HUES64 (cell line): ENCODE measurements at regions not wholly inside any gene's neighbourhood (a gene's known extent, or its start where the extent isn't known, plus 50 kb on each side); places are given as distances from the start of the nearest gene placed in this dataset.

Experiments
- H3K27ac ChIP-seq: 2 replicates; pipeline ENCODE4 v1.7.0; 2013; ENCODE audit warnings: low read depth, low read length, inconsistent platforms
- H3K27me3 ChIP-seq: 2 replicates; pipeline ENCODE4 v1.6.1; 2013; ENCODE audit warnings: mild to moderate bottlenecking, low read length; ENCODE audit not compliant: insufficient read depth
- H3K36me3 ChIP-seq: 2 replicates; pipeline ENCODE4 v1.6.1; 2013; ENCODE audit warnings: mild to moderate bottlenecking, low read length; ENCODE audit not compliant: insufficient read depth
- H3K4me1 ChIP-seq: 2 replicates; pipeline ENCODE4 v1.6.1; 2013; ENCODE audit warnings: mild to moderate bottlenecking, low read length, moderate library complexity; ENCODE audit not compliant: insufficient read depth
- H3K4me3 ChIP-seq: 2 replicates; pipeline ENCODE4 v1.5.1; 2013; ENCODE audit warnings: mild to moderate bottlenecking, low read length, moderate library complexity
- H3K9ac ChIP-seq: 2 replicates; pipeline ENCODE4 v1.6.1; 2013; ENCODE audit warnings: mild to moderate bottlenecking, low read depth, low read length
- H3K9me3 ChIP-seq: 2 replicates; pipeline ENCODE4 v1.6.1; 2013; ENCODE audit warnings: low read depth, low read length; ENCODE audit not compliant: insufficient read depth
- WGBS: fragments of 150-250, 120-280 bp; methylation state at CpG from one replicate; pipeline ENCODE4 v1.1.7; 2013; ENCODE audit warnings: missing lambda C conversion rate; 5-methylcytosine and 5-hydroxymethylcytosine counted together

DNA sequence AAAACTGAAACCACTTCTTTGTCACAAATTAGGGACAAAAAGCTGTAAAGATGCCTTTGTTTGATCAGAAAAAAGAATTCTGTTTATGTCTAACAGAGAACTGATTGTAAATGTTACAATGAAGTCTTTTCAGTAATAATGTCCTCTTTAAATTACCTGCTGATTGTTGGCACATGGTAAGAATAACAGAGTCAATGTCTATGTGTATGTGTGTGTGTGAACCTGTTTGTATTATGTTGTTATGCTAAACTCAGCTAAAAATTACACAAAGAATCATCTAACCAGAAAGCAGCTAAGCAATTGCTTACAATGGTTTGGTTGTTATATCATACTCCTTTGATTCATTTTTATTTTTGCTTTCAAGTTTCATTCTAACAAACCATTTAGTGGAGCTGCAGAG, 159.1 kb upstream of the PDZRN3 start:
- H3K9me3 ChIP-seq, result no peaks in the 10 kb centered on the region

DNA sequence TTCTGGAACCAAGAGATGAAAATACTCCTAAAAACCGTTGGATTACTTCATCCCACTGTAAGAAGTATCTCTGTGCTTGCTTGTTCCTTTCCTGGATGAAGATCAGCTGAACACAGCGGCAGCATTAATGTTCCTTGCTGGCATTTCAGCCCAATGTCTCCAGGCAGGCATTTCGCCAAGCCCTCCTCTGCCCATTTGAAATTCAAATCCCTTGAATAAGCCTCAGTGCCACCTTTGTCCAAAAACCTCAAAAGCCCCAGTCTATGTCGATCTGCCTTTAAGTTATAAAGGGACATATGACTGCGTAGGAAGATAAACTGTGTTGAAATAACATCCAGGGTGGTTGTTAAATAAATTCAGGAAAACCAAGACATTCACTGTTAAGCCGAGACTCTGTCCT, 156.8 kb upstream of the PDZRN3 start:
- Histone ChIP-seq H3K9me3 (no peaks in the 10 kb centered on the region), H3K4me1 (peaks cover 8% of the 10 kb centered on the region), H3K27me3 (no peaks in the 10 kb centered on the region), H3K9ac (no peak overlapping the region), H3K4me3 (no peak overlapping the region), H3K27ac (no peak overlapping the region), H3K36me3 (no peaks in the 10 kb centered on the region)
- WGBS, result 96% methylated on average over 6 of the region's 6 CpGs

More for the DNA sequence above, 159.1 kb upstream of the PDZRN3 start:
- no peak overlapping the region for H3K4me3 ChIP-seq
- no peak overlapping the region for H3K9ac ChIP-seq
- no peak overlapping the region for H3K27ac ChIP-seq
- H3K36me3 ChIP-seq, result no peaks in the 10 kb centered on the region
- peaks cover 8% of the 10 kb centered on the region for H3K4me1 ChIP-seq
- H3K27me3 ChIP-seq, result no peaks in the 10 kb centered on the region

DNA sequence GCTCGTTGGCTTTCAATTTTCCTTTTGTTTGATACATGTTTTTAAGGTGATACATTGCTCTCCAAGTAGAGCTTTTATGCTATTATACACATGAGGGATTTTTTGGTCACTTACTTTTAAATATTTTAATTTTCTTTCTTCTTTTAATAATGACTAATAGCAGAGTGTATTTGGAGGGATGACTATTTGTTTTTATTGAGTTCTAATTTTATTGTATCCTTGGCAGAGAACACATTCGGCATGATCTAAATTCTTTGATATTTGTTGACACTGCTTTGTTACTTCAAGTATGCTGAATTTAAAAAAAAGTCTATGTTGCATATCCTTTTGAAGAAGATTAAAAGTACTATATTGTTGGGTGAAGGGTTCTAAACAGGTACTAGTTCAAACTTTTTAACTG, 149.9 kb upstream of the PDZRN3 start:
- H3K27me3 ChIP-seq, result no peaks in the 10 kb centered on the region
- no peaks in the 10 kb centered on the region for H3K36me3 ChIP-seq
- no peak overlapping the region for H3K27ac ChIP-seq
- peaks cover 4% of the 10 kb centered on the region for H3K4me1 ChIP-seq
- peaks cover 2% of the 10 kb centered on the region; the same call in 1 of the 2 replicates for H3K9me3 ChIP-seq
- 90% methylated on average over 2 of the region's 2 CpGs for WGBS
- H3K4me3 ChIP-seq, result no peak overlapping the region
- no peak overlapping the region for H3K9ac ChIP-seq

DNA sequence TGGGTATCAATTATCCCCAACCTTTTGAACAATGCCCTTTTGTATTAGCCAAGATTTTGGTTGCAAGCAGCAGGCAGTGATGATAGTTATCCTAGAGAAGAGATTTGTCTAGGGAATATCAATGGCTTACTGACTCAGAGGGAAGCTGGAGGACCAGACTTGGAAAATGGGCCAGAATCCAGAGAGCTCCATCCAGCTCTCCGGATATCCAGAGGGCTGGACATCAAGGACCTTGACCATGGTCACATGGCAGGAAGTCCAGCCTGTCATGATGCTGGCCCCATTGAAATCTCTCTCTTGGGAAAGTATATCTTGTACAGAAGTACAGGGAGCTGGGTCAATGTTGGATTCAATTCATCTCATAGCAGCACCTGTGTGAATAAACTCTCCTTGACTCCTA, 148.5 kb upstream of the PDZRN3 start:
- H3K9ac ChIP-seq, result no peak overlapping the region
- no peaks in the 10 kb centered on the region for H3K27me3 ChIP-seq
- no peak overlapping the region for H3K27ac ChIP-seq
- WGBS, result 91% methylated on average over 1 of the region's 1 CpG
- H3K4me3 ChIP-seq, result no peak overlapping the region
- peaks cover 2% of the 10 kb centered on the region; the same call in 1 of the 2 replicates for H3K9me3 ChIP-seq
- H3K4me1 ChIP-seq, result peaks cover 5% of the 10 kb centered on the region; the same call in 1 of the 2 replicates
- H3K36me3 ChIP-seq, result no peaks in the 10 kb centered on the region

DNA sequence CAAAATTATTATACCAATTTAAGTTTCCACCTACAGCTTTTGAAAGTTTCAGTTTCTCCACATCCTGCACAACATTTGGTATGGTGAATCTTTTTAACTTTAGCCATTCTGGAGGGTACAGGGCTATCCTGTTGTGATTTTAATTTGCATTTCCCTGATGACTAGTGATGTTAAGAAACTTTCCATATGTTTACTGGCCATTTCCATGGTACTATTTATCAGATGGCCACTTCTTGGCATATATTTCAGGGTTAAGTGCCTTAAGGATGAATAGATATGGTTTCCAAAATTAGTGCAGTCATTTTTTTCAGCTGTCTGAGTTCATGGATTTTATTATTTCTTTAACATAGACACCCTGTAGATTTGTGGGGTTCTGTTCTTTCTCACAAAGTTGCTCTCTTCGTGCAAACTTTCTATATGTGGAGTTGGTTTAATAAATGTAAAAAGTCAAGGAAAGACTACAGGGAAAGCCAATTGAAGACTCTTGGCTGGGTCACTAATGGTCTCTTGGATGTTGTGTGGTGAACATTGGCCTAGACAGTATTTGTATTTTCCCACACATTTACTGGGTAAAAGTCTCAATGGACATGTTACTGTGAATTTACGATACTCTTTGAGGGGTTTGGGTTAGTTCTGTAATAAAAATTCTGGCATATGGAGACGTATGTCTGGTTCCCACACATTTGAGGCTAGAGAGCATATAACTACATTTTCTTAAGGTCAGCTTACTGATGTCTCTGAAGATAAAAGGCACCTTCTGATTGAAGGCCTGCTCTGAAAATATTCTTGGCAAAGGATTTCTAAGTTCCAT, 147.5 kb upstream of the PDZRN3 start:
- no peaks in the 10 kb centered on the region for H3K27me3 ChIP-seq
- H3K9ac ChIP-seq, result no peak overlapping the region
- H3K4me1 ChIP-seq, result peaks cover 13% of the 10 kb centered on the region; the same call in 1 of the 2 replicates
- H3K4me3 ChIP-seq, result no peak overlapping the region
- H3K9me3 ChIP-seq, result peaks cover 2% of the 10 kb centered on the region; the same call in 1 of the 2 replicates
- no peaks in the 10 kb centered on the region for H3K36me3 ChIP-seq
- H3K27ac ChIP-seq, result no peak overlapping the region
- 100% methylated on average over 3 of the region's 3 CpGs for WGBS

DNA sequence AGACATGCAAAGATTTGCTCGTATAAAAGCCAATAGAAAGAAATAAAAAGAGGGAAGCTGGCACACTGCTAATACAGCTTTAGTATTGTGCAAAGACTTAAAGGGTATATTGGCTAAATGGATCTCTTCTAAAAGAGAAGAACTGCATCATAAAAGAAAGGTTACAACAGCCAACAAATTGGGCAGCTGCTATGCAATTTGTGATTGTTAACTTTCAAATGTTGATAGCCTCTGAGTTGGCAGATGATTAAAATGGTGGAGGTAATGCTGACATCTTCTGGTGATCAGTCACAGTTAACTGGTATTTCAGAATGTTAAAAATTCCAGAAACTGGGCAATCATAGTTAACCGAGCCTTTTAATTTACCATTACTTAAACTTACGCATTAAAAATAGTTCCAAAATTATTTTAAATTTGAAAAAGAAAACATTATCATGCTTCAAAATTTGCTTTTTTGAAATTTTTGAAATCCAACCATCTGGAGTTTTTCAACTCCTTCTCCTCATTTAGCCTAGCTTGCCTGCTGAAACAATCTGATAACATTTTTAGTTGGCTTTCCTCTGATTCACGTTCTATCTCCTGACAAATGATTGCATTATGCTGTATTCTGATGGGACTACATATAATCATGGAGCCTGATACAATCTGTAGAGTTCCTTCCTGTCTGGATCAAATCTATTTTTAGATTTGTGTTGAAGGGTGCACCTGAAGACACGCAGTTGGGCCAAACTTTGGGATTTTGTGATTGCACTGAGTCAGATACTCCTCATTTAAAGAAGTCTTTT, 144.0 kb upstream of the PDZRN3 start:
- WGBS, result 93% methylated on average over 5 of the region's 5 CpGs
- no peak overlapping the region for H3K27ac ChIP-seq
- no peak overlapping the region for H3K9ac ChIP-seq
- no peaks in the 10 kb centered on the region for H3K27me3 ChIP-seq
- H3K4me1 ChIP-seq, result peaks cover 30% of the 10 kb centered on the region
- H3K9me3 ChIP-seq, result peaks cover 2% of the 10 kb centered on the region; the same call in 1 of the 2 replicates
- H3K36me3 ChIP-seq, result no peaks in the 10 kb centered on the region
- no peak overlapping the region for H3K4me3 ChIP-seq

DNA sequence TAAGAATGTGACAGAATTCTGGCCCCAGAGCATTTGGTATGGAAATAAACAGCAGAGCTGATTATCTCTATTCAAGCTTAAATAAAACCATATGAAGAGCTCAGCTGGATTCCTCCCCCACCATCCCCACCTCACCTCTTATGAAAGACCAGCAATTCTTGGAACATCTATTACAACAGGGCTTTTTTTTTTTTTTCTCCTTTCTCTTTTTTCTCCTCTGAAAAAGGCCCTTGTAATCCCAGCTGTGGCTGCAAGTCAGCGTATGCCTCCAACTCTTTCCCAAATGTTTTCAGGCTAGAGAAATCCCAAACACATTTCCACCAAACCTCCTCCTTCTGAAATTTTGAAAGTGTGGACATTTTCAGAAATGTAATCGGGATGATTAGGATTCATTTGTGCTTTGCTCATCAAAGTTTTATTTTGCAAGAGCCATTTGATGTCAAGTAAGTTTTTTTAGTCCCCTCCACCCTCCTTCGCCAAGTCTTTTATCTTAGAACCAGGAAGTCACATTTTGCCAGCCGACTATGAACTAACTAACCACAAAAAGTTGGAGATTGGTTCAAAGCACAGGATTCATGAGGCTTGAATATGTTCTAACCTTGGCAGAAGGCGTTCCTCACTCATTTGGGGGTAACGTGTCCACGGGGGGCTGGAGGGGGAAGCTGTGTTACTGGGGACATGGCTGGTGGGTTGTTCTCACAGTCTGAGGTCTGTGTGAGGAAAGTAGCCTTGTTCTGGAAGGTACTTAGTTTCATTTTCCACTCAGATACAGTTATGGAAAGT, 142.0 kb upstream of the PDZRN3 start:
- WGBS, result 77% methylated on average over 6 of the region's 7 CpGs
- Histone ChIP-seq H3K4me3 (no peak overlapping the region), H3K4me1 (peaks cover 46% of the 10 kb centered on the region), H3K9me3 (peaks cover 2% of the 10 kb centered on the region; the same call in 1 of the 2 replicates), H3K9ac (no peak overlapping the region), H3K27ac (peak overlapping the region; percentile 55; the same call in 1 of the 2 replicates), H3K27me3 (no peaks in the 10 kb centered on the region), H3K36me3 (no peaks in the 10 kb centered on the region)

DNA sequence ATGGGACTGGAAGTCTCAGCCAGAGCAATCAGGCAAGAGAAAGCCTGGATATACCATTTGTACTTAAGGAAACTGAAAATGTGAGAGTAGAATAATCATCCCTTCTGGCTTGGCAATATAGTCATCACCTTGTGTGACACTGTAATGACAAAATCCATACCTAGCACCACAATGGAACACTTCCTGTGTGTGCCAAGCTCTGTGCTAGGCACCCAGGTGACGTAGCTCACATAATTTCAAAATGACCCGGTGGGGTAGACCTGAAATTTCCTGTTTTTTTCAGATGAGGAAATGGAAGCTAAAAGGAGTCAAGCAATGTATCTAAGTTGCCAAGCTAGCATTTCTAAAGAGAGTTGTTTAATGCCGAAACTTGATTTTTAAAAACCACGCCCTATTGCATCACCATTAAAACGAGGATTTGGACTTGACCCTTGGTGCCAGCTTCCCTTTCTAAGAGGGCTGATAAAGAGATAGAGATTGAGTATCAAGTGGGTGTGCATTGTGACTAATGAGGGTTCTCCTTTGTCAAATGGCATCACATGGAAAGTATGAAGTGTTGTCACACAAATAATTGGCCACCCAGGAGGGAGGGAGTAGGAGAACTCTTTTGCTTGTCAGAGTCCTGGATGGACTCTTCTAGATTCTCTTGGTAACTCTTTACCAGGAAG, 141.3 kb upstream of the PDZRN3 start:
- WGBS, result 94% methylated on average over 5 of the region's 5 CpGs
- no peak overlapping the region for H3K9ac ChIP-seq
- H3K27ac ChIP-seq, result peak overlapping the region; percentile 28; the same call in 1 of the 2 replicates

DNA sequence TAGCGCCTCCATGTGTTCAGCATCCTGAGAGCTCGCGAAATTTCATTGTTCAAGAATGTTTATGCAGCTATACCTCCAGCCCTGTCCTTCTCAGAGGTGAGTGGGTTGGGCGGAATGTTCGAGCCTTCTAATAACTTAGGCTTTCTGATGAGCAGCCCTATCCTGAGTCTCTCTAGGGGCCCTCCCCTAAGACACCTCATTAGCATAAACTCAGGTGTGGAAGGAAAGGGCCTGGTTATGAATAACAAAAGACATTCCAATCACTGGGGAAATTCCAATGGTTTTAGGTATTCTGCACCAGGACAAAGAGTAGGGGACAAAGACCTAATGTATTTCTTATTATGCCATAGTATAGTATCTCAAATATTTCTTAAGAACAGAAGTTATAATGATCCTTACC, 138.1 kb upstream of the PDZRN3 start:
- H3K4me3 ChIP-seq, result no peak overlapping the region
- H3K9ac ChIP-seq, result peak overlapping the region; percentile 36; the same call in 1 of the 2 replicates
- H3K36me3 ChIP-seq, result no peaks in the 10 kb centered on the region
- no peaks in the 10 kb centered on the region; the same call in 1 of the 2 replicates for H3K9me3 ChIP-seq
- H3K27me3 ChIP-seq, result no peaks in the 10 kb centered on the region
- peak overlapping the region; percentile 75 for H3K27ac ChIP-seq
- 94% methylated on average over 5 of the region's 5 CpGs for WGBS
- H3K4me1 ChIP-seq, result peaks cover 39% of the 10 kb centered on the region

More for the DNA sequence above, 141.3 kb upstream of the PDZRN3 start:
- Histone ChIP-seq H3K4me3 (no peak overlapping the region), H3K9me3 (peaks cover 2% of the 10 kb centered on the region; the same call in 1 of the 2 replicates), H3K27me3 (no peaks in the 10 kb centered on the region), H3K4me1 (peaks cover 46% of the 10 kb centered on the region), H3K36me3 (no peaks in the 10 kb centered on the region)

DNA sequence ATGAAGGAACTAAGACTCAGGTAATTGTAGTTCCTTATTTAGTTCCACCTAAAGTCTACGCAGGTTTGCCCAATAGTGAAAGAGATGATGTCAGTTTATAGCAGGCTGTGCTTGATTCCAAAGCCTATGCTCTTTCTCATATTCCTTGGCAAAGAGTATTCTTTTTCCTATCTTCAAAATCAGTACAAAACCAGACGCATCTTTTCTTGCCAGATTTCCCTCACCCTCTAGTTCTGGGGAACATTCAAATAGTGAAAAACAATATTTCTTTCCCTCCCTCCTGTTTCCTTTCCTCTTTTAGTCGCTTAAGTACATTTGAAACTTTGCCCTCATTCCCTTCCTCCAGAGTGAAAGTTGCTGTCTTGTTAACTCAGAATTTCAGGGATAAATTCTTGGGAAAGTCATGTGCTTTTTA, 134.6 kb upstream of the PDZRN3 start:
- Histone ChIP-seq H3K4me1 (peaks cover 20% of the 10 kb centered on the region), H3K9me3 (no peaks in the 10 kb centered on the region), H3K27me3 (no peaks in the 10 kb centered on the region), H3K27ac (no peak overlapping the region), H3K4me3 (no peak overlapping the region), H3K36me3 (no peaks in the 10 kb centered on the region), H3K9ac (no peak overlapping the region)
- WGBS, result 91% methylated on average over 3 of the region's 3 CpGs
